ENCODE measurements at regions not wholly inside any gene's neighbourhood (a gene's known extent, or its start where the extent isn't known, plus 50 kb on each side); places are given as distances from the start of the nearest gene placed in this dataset.

DNA sequence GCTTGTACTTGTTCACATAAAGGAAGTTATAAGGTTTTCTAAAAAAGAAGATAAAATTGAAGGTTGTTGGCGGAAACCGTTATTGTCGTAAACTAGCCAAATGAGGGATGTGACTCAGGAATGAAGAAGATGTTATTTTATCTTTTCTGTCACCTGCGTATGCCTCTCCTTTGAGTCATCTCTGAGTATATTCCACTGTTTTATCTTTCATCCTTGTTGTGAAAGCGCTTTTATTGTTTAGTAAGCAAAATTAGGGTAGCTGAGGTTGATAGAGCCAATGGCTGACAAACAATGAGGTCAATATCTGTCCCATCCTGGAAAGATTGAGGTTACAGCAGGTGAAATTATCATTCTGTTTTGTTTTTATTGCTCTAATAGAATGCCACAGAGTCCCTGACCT is 105.0 kb downstream of the TUSC1 start:
- no peaks in the 10 kb centered on the region for H3K36me3 ChIP-seq (ENCODE audit: control insufficient read depth, insufficient read depth, low read length)
- ChIA-PET CTCF (no interaction called here), POLR2A (no interaction called here)
- ATAC-seq (no peak), DNase-seq (ENCODE audit: low read depth, low spot score) (no peak)
- BruUV-seq (replicated peaks), result no TSS peak
- no peak overlapping the region for H3K27ac ChIP-seq (ENCODE audit: low read length)
- in situ Hi-C loops (cut with HindIII; ENCODE audit: low pct_unique_long_range_greater_than_20kb, low sequenced_read_pairs), result no loop called here
- H3K4me3 ChIP-seq (ENCODE audit: low read depth in 2 of 2, low read length in 2 of 2), result no peak overlapping the region
- H3K27me3 ChIP-seq (ENCODE audit: control insufficient read depth, insufficient read depth, low read length), result no peaks in the 10 kb centered on the region
- TF ChIP-seq SIN3A (IDR thresholded peaks at IDR 0.05; ENCODE audit: borderline replicate concordance, insufficient read depth, low read depth, low read length) (no peak), POLR2AphosphoS5 (IDR thresholded peaks at IDR 0.05; ENCODE audit: low read depth, low read length) (no peak), TCF7L2 (IDR thresholded peaks at IDR 0.05; ENCODE audit: low read depth, low read length) (no peak)
- TF ChIP-seq, protein P1, sequence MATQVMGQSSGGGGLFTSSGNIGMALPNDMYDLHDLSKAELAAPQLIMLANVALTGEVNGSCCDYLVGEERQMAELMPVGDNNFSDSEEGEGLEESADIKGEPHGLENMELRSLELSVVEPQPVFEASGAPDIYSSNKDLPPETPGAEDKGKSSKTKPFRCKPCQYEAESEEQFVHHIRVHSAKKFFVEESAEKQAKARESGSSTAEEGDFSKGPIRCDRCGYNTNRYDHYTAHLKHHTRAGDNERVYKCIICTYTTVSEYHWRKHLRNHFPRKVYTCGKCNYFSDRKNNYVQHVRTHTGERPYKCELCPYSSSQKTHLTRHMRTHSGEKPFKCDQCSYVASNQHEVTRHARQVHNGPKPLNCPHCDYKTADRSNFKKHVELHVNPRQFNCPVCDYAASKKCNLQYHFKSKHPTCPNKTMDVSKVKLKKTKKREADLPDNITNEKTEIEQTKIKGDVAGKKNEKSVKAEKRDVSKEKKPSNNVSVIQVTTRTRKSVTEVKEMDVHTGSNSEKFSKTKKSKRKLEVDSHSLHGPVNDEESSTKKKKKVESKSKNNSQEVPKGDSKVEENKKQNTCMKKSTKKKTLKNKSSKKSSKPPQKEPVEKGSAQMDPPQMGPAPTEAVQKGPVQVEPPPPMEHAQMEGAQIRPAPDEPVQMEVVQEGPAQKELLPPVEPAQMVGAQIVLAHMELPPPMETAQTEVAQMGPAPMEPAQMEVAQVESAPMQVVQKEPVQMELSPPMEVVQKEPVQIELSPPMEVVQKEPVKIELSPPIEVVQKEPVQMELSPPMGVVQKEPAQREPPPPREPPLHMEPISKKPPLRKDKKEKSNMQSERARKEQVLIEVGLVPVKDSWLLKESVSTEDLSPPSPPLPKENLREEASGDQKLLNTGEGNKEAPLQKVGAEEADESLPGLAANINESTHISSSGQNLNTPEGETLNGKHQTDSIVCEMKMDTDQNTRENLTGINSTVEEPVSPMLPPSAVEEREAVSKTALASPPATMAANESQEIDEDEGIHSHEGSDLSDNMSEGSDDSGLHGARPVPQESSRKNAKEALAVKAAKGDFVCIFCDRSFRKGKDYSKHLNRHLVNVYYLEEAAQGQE (IDR thresholded peaks at IDR 0.05; ENCODE audit: insufficient read depth in 1 of 2, low read depth in 2 of 2, low read length in 1 of 2), result no peak
- TF ChIP-seq, protein P2, sequence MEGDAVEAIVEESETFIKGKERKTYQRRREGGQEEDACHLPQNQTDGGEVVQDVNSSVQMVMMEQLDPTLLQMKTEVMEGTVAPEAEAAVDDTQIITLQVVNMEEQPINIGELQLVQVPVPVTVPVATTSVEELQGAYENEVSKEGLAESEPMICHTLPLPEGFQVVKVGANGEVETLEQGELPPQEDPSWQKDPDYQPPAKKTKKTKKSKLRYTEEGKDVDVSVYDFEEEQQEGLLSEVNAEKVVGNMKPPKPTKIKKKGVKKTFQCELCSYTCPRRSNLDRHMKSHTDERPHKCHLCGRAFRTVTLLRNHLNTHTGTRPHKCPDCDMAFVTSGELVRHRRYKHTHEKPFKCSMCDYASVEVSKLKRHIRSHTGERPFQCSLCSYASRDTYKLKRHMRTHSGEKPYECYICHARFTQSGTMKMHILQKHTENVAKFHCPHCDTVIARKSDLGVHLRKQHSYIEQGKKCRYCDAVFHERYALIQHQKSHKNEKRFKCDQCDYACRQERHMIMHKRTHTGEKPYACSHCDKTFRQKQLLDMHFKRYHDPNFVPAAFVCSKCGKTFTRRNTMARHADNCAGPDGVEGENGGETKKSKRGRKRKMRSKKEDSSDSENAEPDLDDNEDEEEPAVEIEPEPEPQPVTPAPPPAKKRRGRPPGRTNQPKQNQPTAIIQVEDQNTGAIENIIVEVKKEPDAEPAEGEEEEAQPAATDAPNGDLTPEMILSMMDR (IDR thresholded peaks at IDR 0.05), result no peak
- intact Hi-C loops (cut with micrococcal nuclease; ENCODE audit: unreplicated experiment), result no loop called here
- no peaks in the 10 kb centered on the region for H3K9me3 ChIP-seq (ENCODE audit: control insufficient read depth, insufficient read depth, low read depth, low read length)
- H3K4me1 ChIP-seq (ENCODE audit: control insufficient read depth, insufficient read depth, low read length), result no peaks in the 10 kb centered on the region

DNA sequence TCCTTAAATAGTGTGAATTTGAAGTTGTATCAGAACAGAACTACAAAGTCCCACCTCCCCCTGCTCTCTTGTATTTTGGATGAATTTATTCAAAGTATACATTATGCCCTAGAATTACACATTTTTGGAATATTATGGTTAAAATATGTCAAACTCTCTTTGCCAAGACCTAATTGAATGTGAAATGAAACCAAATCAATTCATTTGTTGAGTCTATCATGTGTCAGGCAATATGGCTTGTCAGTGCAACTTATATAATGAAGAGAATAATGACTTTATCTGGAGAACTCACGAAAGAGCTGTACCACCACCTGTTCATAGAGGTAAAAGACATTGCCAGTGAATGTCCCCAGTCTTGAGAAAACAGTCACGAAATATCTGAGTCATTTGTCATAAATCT is 106.8 kb downstream of the TUSC1 start:
- ATAC-seq (no peak), DNase-seq (ENCODE audit: low read depth, low spot score) (no peak)
- in situ Hi-C loops (cut with HindIII; ENCODE audit: low pct_unique_long_range_greater_than_20kb, low sequenced_read_pairs), result no loop called here
- Histone ChIP-seq H3K9me3 (ENCODE audit: control insufficient read depth, insufficient read depth, low read depth, low read length) (no peaks in the 10 kb centered on the region), H3K4me1 (ENCODE audit: control insufficient read depth, insufficient read depth, low read length) (no peaks in the 10 kb centered on the region), H3K27me3 (ENCODE audit: control insufficient read depth, insufficient read depth, low read length) (no peaks in the 10 kb centered on the region), H3K36me3 (ENCODE audit: control insufficient read depth, insufficient read depth, low read length) (no peaks in the 10 kb centered on the region), H3K4me3 (ENCODE audit: low read depth in 2 of 2, low read length in 2 of 2) (no peak overlapping the region), H3K27ac (ENCODE audit: low read length) (no peak overlapping the region)
- TF ChIP-seq SIN3A (IDR thresholded peaks at IDR 0.05; ENCODE audit: borderline replicate concordance, insufficient read depth, low read depth, low read length) (no peak), POLR2AphosphoS5 (IDR thresholded peaks at IDR 0.05; ENCODE audit: low read depth, low read length) (no peak)
- TF ChIP-seq, protein P2 (IDR thresholded peaks at IDR 0.05), result no peak
- ChIA-PET POLR2A (no interaction called here), CTCF (no interaction called here)
- BruUV-seq (replicated peaks), result no TSS peak
- intact Hi-C loops (cut with micrococcal nuclease; ENCODE audit: unreplicated experiment), result no loop called here

DNA sequence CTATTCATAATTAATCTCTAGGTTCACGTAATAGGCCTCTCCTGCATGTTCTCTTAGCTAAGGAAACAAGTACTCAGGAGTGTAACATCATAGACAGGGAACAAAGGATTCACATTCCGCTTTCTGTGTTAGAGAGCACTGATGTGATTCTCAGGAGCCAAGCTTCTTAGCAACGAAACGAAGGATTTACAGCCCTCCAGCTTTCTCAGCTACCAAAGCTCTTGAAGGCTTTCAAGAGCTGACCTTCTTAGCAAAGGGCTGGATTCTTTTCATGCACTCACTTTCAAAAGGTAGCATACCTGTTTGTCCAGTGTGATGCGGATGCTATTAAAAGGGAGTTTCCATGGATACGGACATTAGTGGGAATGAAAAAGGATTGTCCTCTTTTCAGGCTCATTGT is 107.4 kb downstream of the TUSC1 start:
- Histone ChIP-seq H3K27ac (ENCODE audit: low read length) (no peak overlapping the region), H3K27me3 (ENCODE audit: control insufficient read depth, insufficient read depth, low read length) (no peaks in the 10 kb centered on the region), H3K4me3 (ENCODE audit: low read depth in 2 of 2, low read length in 2 of 2) (no peak overlapping the region), H3K9me3 (ENCODE audit: control insufficient read depth, insufficient read depth, low read depth, low read length) (no peaks in the 10 kb centered on the region), H3K4me1 (ENCODE audit: control insufficient read depth, insufficient read depth, low read length) (no peaks in the 10 kb centered on the region), H3K36me3 (ENCODE audit: control insufficient read depth, insufficient read depth, low read length) (no peaks in the 10 kb centered on the region)
- BruUV-seq (replicated peaks), result no TSS peak
- no peak for DNase-seq (ENCODE audit: low read depth, low spot score)
- TF ChIP-seq SIN3A (IDR thresholded peaks at IDR 0.05; ENCODE audit: borderline replicate concordance, insufficient read depth, low read depth, low read length) (no peak), TCF7L2 (IDR thresholded peaks at IDR 0.05; ENCODE audit: low read depth, low read length) (no peak), POLR2AphosphoS5 (IDR thresholded peaks at IDR 0.05; ENCODE audit: low read depth, low read length) (no peak)
- TF ChIP-seq, protein P2 (IDR thresholded peaks at IDR 0.05), result no peak
- TF ChIP-seq, protein P1 (IDR thresholded peaks at IDR 0.05; ENCODE audit: insufficient read depth in 1 of 2, low read depth in 2 of 2, low read length in 1 of 2), result no peak
- intact Hi-C loops (cut with micrococcal nuclease; ENCODE audit: unreplicated experiment) (no loop called here), in situ Hi-C loops (cut with HindIII; ENCODE audit: low pct_unique_long_range_greater_than_20kb, low sequenced_read_pairs) (no loop called here)
- ATAC-seq, result no peak
- CTCF ChIA-PET, result no interaction called here
- POLR2A ChIA-PET, result no interaction called here
